ENCODE measurements at regions not wholly inside any gene's neighbourhood (a gene's known extent, or its start where the extent isn't known, plus 50 kb on each side); places are given as distances from the start of the nearest gene placed in this dataset.

GRCh38 chr1:232201024-232201423, 428.9 kb downstream of the SIPA1L2 start:
- Histone ChIP-seq H3K4me1 (no peaks in the 10 kb centered on the region), H3K27me3 (no peaks in the 10 kb centered on the region), H3K9me3 (peaks cover 2% of the 10 kb centered on the region; the same call in 1 of the 2 replicates), H3K4me3 (ENCODE audit: low read depth, low read length) (no peak overlapping the region), H3K36me3 (no peaks in the 10 kb centered on the region)
- TF ChIP-seq, protein P1, sequence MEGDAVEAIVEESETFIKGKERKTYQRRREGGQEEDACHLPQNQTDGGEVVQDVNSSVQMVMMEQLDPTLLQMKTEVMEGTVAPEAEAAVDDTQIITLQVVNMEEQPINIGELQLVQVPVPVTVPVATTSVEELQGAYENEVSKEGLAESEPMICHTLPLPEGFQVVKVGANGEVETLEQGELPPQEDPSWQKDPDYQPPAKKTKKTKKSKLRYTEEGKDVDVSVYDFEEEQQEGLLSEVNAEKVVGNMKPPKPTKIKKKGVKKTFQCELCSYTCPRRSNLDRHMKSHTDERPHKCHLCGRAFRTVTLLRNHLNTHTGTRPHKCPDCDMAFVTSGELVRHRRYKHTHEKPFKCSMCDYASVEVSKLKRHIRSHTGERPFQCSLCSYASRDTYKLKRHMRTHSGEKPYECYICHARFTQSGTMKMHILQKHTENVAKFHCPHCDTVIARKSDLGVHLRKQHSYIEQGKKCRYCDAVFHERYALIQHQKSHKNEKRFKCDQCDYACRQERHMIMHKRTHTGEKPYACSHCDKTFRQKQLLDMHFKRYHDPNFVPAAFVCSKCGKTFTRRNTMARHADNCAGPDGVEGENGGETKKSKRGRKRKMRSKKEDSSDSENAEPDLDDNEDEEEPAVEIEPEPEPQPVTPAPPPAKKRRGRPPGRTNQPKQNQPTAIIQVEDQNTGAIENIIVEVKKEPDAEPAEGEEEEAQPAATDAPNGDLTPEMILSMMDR (IDR thresholded peaks at IDR 0.05; ENCODE audit: low read depth, low read length) = no peak
- DNase-seq = no peak

DNA sequence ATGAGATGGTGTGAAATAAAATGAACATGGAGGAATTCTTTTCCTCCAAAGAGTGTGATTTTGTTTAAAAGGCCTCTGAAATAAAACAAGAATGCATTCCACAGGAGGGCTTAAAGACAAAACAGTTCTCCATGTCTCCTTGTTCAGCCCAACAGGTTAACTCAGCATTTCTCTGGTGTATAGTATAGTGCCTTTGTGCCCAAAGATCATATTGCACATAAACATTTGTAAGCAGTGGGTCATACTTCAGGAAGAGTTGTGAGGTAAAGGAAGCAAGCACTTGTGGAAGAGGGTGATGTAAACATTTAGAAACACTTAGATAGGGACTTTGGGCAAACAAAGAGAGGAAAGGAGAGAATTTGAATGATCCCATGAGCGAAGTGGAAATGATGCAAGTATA, 433.9 kb downstream of the SIPA1L2 start:
- no peaks in the 10 kb centered on the region for H3K4me1 ChIP-seq
- TF ChIP-seq, protein P1 (IDR thresholded peaks at IDR 0.05; ENCODE audit: low read depth, low read length) = no peak
- no peaks in the 10 kb centered on the region for H3K36me3 ChIP-seq
- H3K9me3 ChIP-seq = no peaks in the 10 kb centered on the region; the same call in 1 of the 2 replicates
- no peak overlapping the region for H3K4me3 ChIP-seq (ENCODE audit: low read depth, low read length)
- no peaks in the 10 kb centered on the region for H3K27me3 ChIP-seq
- no peak for DNase-seq

DNA sequence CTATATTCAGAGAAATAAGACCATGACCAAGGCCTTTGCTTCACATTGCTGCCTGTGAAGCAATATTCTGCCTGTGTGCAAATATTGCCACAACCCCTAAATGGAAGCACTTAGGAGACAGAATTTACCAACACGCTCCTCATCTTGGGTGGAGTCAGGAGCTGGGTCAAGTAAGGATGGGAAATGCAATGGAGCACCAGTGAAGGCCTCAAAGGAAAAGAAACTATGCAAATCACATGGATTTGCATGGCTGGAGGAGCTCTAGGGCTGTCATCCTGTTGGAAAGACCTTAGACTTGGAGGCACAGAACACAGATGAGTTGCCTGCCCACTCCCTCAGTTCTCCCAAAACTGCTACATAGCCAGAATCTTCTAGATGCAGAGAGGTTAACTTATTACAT, 435.5 kb downstream of the SIPA1L2 start:
- no peaks in the 10 kb centered on the region for H3K36me3 ChIP-seq
- no peaks in the 10 kb centered on the region for H3K27me3 ChIP-seq
- H3K9me3 ChIP-seq = no peaks in the 10 kb centered on the region
- H3K4me1 ChIP-seq = no peaks in the 10 kb centered on the region
- TF ChIP-seq, protein P1 (IDR thresholded peaks at IDR 0.05; ENCODE audit: low read depth, low read length) = no peak
- DNase-seq = no peak
- no peak overlapping the region for H3K4me3 ChIP-seq (ENCODE audit: low read depth, low read length)

DNA sequence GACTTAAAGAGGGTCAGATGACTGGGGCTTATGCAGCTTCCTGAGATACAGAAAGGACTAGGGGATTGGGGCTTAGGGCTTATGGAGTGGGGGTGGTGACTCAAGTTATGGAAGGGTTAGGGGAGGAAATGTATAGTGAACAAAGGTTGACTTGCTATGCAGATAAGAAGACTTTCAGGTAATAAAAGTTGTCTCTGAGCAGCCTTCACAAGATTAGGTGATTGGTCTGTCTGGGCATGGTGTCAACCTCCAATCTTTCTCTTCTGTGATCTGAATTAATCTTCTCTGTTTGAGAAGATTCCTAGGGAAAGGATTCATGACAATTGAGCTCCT, 436.5 kb downstream of the SIPA1L2 start:
- Histone ChIP-seq H3K4me3 (ENCODE audit: low read depth, low read length) (no peak overlapping the region), H3K36me3 (no peaks in the 10 kb centered on the region), H3K27me3 (no peaks in the 10 kb centered on the region), H3K9me3 (no peaks in the 10 kb centered on the region), H3K4me1 (no peaks in the 10 kb centered on the region)
- TF ChIP-seq, protein P1 (IDR thresholded peaks at IDR 0.05; ENCODE audit: low read depth, low read length) = no peak
- DNase-seq = no peak

DNA sequence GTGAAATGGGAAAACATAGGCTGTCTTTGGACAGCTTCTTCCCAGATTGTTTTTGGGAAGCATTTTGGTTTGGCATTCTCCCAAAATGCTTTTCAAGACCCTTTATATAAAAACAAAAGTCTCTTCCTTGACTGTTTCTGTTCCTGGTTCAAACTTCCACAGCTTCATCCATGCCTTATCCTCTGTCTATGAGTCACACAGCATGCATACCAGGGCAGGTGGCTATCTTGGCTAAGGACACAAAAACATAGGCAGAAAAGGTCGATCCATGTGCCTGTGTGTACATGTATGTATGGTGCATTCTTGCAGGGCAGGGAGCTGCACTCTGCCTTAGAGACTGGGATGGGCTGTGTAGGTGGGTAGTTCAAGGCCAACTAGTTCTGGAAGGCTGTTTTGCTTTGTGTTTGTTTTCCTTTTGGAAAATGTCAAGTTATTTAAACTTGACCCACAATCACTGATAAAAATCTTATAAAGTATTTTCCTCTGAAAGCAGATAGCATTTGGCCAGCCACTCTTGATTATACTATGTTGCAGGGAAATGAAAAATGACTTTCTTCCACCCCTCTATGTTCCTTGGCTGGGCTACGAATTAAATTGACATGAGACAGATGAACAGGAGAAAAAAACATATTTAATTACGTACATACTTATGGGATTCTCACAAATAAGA, 437.0 kb downstream of the SIPA1L2 start:
- TF ChIP-seq, protein P1 (IDR thresholded peaks at IDR 0.05; ENCODE audit: low read depth, low read length) = no peak
- H3K4me3 ChIP-seq (ENCODE audit: low read depth, low read length) = no peak overlapping the region
- H3K9me3 ChIP-seq = no peaks in the 10 kb centered on the region
- no peaks in the 10 kb centered on the region for H3K4me1 ChIP-seq
- no peaks in the 10 kb centered on the region for H3K27me3 ChIP-seq
- H3K36me3 ChIP-seq = no peaks in the 10 kb centered on the region
- no peak for DNase-seq

GRCh38 chr1:232191560-232191959, 438.4 kb downstream of the SIPA1L2 start:
- Histone ChIP-seq H3K9me3 (no peaks in the 10 kb centered on the region), H3K4me3 (ENCODE audit: low read depth, low read length) (no peak overlapping the region), H3K36me3 (no peaks in the 10 kb centered on the region), H3K27me3 (no peaks in the 10 kb centered on the region), H3K4me1 (no peaks in the 10 kb centered on the region)
- no peak for DNase-seq
- TF ChIP-seq, protein P1 (IDR thresholded peaks at IDR 0.05; ENCODE audit: low read depth, low read length) = no peak
